DND-41 (cell line): ENCODE measurements at regions not wholly inside any gene's neighbourhood (a gene's known extent, or its start where the extent isn't known, plus 50 kb on each side); places are given as distances from the start of the nearest gene placed in this dataset.

Source experiments
- ATAC-seq: fragments of 200-7000 bp; cut with Tn5 transposase; 3 replicates; pipeline ENCODE4 v1.9.1; 2021; ENCODE audit warnings: low read depth; ENCODE audit not compliant: insufficient read depth
- DNase-seq: peaks from one replicate; pipeline ENCODE4 v3.0.0-alpha.2; 2020
- H2AFZ ChIP-seq: 2 replicates; pipeline ENCODE4 v1.6.0; 2012; ENCODE audit warnings: low read depth, low read length
- H3K27ac ChIP-seq: 2 replicates; pipeline ENCODE4 v1.5.1; 2012; ENCODE audit warnings: low read length, inconsistent platforms
- H3K27me3 ChIP-seq: fragments of 200-600 bp; sonication (generic); 2 replicates; pipeline ENCODE4 v1.6.0; 2012; ENCODE audit warnings: low read length, mild to moderate bottlenecking, inconsistent platforms; ENCODE audit not compliant: insufficient read depth, poor library complexity
- H3K36me3 ChIP-seq: 2 replicates; pipeline ENCODE4 v1.5.1; 2012; ENCODE audit warnings: low read length, inconsistent platforms; ENCODE audit not compliant: insufficient read depth
- H3K4me1 ChIP-seq: 2 replicates; pipeline ENCODE4 v1.5.1; 2012; ENCODE audit warnings: mild to moderate bottlenecking, low read length; ENCODE audit not compliant: insufficient read depth
- H3K4me2 ChIP-seq: 2 replicates; pipeline ENCODE4 v1.6.0; 2012; ENCODE audit warnings: mild to moderate bottlenecking, moderate library complexity, low read length, inconsistent platforms; ENCODE audit not compliant: insufficient read depth
- H3K4me3 ChIP-seq, 2 experiments: fragments of 200-600 bp in 1 of 2; shearing (Covaris generic) in 1 of 2; 2 replicates each; pipeline ENCODE4 v1.5.1; 2012 to 2016; ENCODE audit warnings: inconsistent platforms in 2 of 2, low read length in 2 of 2, mild to moderate bottlenecking in 2 of 2, low read depth in 1 of 2, moderate library complexity in 1 of 2
- H3K79me2 ChIP-seq: 2 replicates; pipeline ENCODE4 v1.6.0; 2012; ENCODE audit warnings: low read length, inconsistent platforms; ENCODE audit not compliant: insufficient read depth
- H3K9ac ChIP-seq: 2 replicates; pipeline ENCODE4 v1.6.0; 2012; ENCODE audit warnings: low read depth, mild to moderate bottlenecking, inconsistent platforms, low read length, moderate library complexity
- H3K9me3 ChIP-seq: 2 replicates; pipeline ENCODE4 v1.5.1; 2012; ENCODE audit warnings: low read length, moderate library complexity, mild to moderate bottlenecking, inconsistent platforms; ENCODE audit not compliant: insufficient read depth, severe bottlenecking
- H4K20me1 ChIP-seq: 2 replicates; pipeline ENCODE4 v1.6.0; 2012; ENCODE audit warnings: low read length; ENCODE audit not compliant: insufficient read depth
- CTCF ChIP-seq: IDR thresholded peaks from 2 replicates; pipeline ENCODE4 v1.5.1; 2012; ENCODE audit warnings: borderline replicate concordance, low read length, moderate library complexity, mild to moderate bottlenecking; ENCODE audit not compliant: poor library complexity, severe bottlenecking; ENCODE audit errors: extremely low read depth
- EZH2 ChIP-seq: IDR thresholded peaks from 3 replicates; pipeline ENCODE4 v1.6.1; 2012; ENCODE audit warnings: borderline replicate concordance, low read depth, mild to moderate bottlenecking, moderate library complexity, low read length, inconsistent platforms; ENCODE audit not compliant: severe bottlenecking

GRCh38 chr22:22702237-22703202, 58.1 kb downstream of the GGTLC2 start:
- no peak for DNase-seq
- no peak for ATAC-seq
- H3K4me1 ChIP-seq = no peaks in the 10 kb centered on the region

DNA sequence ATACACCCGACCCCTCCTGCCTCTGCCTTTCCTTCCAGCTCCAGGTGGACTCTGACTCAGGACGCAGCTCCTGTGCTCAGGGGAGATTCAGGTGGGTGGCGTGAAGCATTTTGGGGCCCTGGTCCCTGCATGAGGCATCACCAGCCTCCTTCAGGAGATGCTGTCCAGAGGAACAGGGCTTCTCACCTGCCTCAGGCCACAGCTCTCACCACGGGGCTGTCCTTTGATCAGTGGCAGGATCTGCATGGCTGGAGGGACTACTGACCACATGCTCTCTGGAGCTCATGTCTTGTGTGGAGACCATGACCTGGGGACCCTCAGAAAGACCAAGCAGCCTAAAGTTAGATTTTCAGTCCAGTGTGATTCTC, 58.8 kb downstream of the GGTLC2 start:
- Histone ChIP-seq H3K27me3 (no peaks in the 10 kb centered on the region), H3K9ac (no peak overlapping the region), H3K27ac (no peak overlapping the region), H2AFZ (no peak overlapping the region), H4K20me1 (no peaks in the 10 kb centered on the region), H3K36me3 (no peaks in the 10 kb centered on the region), H3K79me2 (no peaks in the 10 kb centered on the region), H3K4me1 (no peaks in the 10 kb centered on the region), H3K9me3 (no peaks in the 10 kb centered on the region), H3K4me3 (no peak overlapping the region), H3K4me2 (no peak overlapping the region)
- DNase-seq (no peak), ATAC-seq (no peak)
- TF ChIP-seq CTCF (no peak), EZH2 (no peak)

More at GRCh38 chr22:22702237-22703202, 58.1 kb downstream of the GGTLC2 start:
- no peaks in the 10 kb centered on the region for H3K9me3 ChIP-seq
- no peak overlapping the region for H3K27ac ChIP-seq
- H4K20me1 ChIP-seq = no peaks in the 10 kb centered on the region
- no peaks in the 10 kb centered on the region for H3K27me3 ChIP-seq
- H3K9ac ChIP-seq = no peak overlapping the region
- TF ChIP-seq EZH2 (no peak), CTCF (peak; percentile 43)
- no peaks in the 10 kb centered on the region for H3K36me3 ChIP-seq
- no peaks in the 10 kb centered on the region for H3K79me2 ChIP-seq
- H3K4me2 ChIP-seq = no peak overlapping the region
- H2AFZ ChIP-seq = no peak overlapping the region
- H3K4me3 ChIP-seq = no peak overlapping the region

DNA sequence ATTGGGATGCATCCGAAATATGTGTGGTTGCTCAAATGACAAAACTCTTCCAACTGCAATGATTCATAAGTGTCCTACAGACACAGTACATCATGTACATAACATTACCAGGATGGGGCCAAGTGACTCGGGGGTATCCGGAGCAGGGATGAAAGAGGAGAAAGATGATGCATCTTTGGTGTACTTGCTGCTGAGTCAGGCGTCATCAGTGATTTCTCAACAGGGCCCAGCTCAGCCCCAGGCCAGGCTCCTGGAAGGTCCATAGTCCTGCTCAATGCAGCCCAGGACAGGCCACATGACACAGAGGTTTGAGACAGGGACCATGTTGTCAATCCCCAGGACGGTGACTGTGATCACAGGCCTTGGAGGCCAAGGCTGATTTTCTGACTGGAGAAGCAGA, 59.3 kb downstream of the GGTLC2 start:
- H3K4me2 ChIP-seq = no peak overlapping the region
- no peaks in the 10 kb centered on the region for H3K36me3 ChIP-seq
- H3K9me3 ChIP-seq = no peaks in the 10 kb centered on the region
- DNase-seq (no peak), ATAC-seq (no peak)
- TF ChIP-seq CTCF (no peak), EZH2 (no peak)
- H3K4me1 ChIP-seq = no peaks in the 10 kb centered on the region
- H2AFZ ChIP-seq = no peak overlapping the region
- no peaks in the 10 kb centered on the region for H4K20me1 ChIP-seq
- no peaks in the 10 kb centered on the region for H3K79me2 ChIP-seq
- H3K9ac ChIP-seq = no peak overlapping the region
- no peaks in the 10 kb centered on the region for H3K27me3 ChIP-seq
- H3K27ac ChIP-seq = no peak overlapping the region
- no peak overlapping the region for H3K4me3 ChIP-seq
